Tibial nerve (tissue), 4 donors: ENCODE measurements at regions not wholly inside any gene's neighbourhood (a gene's known extent, or its start where the extent isn't known, plus 50 kb on each side); places are given as distances from the start of the nearest gene placed in this dataset.

Experiments used
- DNase-seq, 2 donors: peaks; one replicate each; pipeline ENCODE4 v3.0.0-alpha.2; 2019; ENCODE audit warnings: low spot score in 2 of 2
- H3K27ac ChIP-seq, 4 donors: fragments of 200-600 bp; sonication (generic) in 3 of 4; one replicate each; pipeline ENCODE4 v1.5.1; 2017 to 2019; ENCODE audit warnings: mild to moderate bottlenecking in 1 of 4
- H3K27me3 ChIP-seq, 2 donors: fragments of 200-600 bp; sonication (generic) in 1 of 2; one replicate each; pipeline versions ENCODE4 v1.5.1 to v1.6.0; 2017 to 2019
- H3K36me3 ChIP-seq, 3 donors: fragments of 200-600 bp; sonication (generic); one replicate each; pipeline ENCODE4 v1.5.1; 2018 to 2019
- H3K4me1 ChIP-seq, 4 donors: fragments of 200-600 bp; sonication (generic) in 3 of 4; one replicate each; pipeline ENCODE4 v1.5.1; 2017 to 2019
- H3K4me3 ChIP-seq, 4 donors: fragments of 200-600 bp; sonication (generic) in 3 of 4; one replicate each; pipeline ENCODE4 v1.5.1; 2017 to 2019; ENCODE audit warnings: mild to moderate bottlenecking in 1 of 4, moderate library complexity in 1 of 4
- H3K9me3 ChIP-seq, 4 donors: fragments of 200-600 bp; sonication (generic) in 3 of 4; one replicate each; pipeline ENCODE4 v1.5.1; 2017 to 2019
- EP300 ChIP-seq, 2 donors: sonication (generic); formaldehyde crosslinking; IDR thresholded peaks; one replicate each; pipeline ENCODE4 v1.6.1; 2017; ENCODE audit warnings: antibody characterized with exemption in 2 of 2, mild to moderate bottlenecking in 1 of 2
- POLR2A ChIP-seq, 2 donors: fragments of 450-650 bp; IDR thresholded peaks; one replicate each; pipeline ENCODE4 v1.6.1; 2017; ENCODE audit warnings: antibody characterized with exemption in 2 of 2, mild to moderate bottlenecking in 2 of 2, moderate library complexity in 2 of 2
- WGBS, 2 donors: methylation state at CpG; one replicate each; pipeline ENCODE4 v1.1.5; 2018; 5-methylcytosine and 5-hydroxymethylcytosine counted together
- TF ChIP-seq, protein P1 (sequence below), 5 experiments: fragments of 200-600 bp in 3 of 5; fragments of 450-650 bp in 2 of 5; sonication (generic) in 3 of 5; IDR thresholded peaks; one replicate each; pipeline ENCODE4 v1.5.1; 2016 to 2019; ENCODE audit warnings: antibody characterized with exemption in 5 of 5, mild to moderate bottlenecking in 3 of 5, moderate library complexity in 2 of 5

GRCh38 chr21:32184485-32184884 lies 94.4 kb downstream of the MIS18A start:
- Histone ChIP-seq H3K36me3 (no peaks in the 10 kb centered on the region), H3K9me3 (no peaks in the 10 kb centered on the region), H3K27me3 (no peaks in the 10 kb centered on the region), H3K4me3 (no peak overlapping the region), H3K27ac (no peak overlapping the region), H3K4me1 (no peaks in the 10 kb centered on the region)
- TF ChIP-seq EP300 (IDR thresholded peaks at IDR 0.05), result no peak
- TF ChIP-seq, protein P1, sequence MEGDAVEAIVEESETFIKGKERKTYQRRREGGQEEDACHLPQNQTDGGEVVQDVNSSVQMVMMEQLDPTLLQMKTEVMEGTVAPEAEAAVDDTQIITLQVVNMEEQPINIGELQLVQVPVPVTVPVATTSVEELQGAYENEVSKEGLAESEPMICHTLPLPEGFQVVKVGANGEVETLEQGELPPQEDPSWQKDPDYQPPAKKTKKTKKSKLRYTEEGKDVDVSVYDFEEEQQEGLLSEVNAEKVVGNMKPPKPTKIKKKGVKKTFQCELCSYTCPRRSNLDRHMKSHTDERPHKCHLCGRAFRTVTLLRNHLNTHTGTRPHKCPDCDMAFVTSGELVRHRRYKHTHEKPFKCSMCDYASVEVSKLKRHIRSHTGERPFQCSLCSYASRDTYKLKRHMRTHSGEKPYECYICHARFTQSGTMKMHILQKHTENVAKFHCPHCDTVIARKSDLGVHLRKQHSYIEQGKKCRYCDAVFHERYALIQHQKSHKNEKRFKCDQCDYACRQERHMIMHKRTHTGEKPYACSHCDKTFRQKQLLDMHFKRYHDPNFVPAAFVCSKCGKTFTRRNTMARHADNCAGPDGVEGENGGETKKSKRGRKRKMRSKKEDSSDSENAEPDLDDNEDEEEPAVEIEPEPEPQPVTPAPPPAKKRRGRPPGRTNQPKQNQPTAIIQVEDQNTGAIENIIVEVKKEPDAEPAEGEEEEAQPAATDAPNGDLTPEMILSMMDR (IDR thresholded peaks at IDR 0.05), result no peak
- no peak for TF ChIP-seq POLR2A (IDR thresholded peaks at IDR 0.05)
- no peak for DNase-seq
- 75 to 76% methylated on average over 7 of the region's 7 CpGs for WGBS, 2 donors

DNA sequence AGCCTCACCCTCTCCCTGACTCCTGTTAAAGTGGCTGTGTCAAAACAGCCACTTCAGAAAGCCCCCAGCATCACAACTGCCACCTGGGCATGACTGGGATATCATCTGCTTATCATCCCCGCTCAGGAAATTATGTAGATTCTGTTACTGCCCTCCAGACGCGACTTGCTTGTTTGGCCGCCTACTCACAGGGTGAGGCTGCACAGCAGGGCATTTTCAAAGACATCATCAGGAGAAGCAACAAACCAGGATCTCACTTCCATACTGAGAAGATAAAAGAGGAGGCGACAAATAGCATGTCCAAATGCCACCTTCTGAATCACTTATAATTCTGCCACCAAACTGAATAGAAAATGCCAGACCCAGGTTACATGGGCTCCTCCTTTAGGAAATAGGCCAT lies 94.8 kb downstream of the MIS18A start:
- TF ChIP-seq, protein P1 (IDR thresholded peaks at IDR 0.05), result no peak
- no peak for TF ChIP-seq EP300 (IDR thresholded peaks at IDR 0.05)
- no peak for TF ChIP-seq POLR2A (IDR thresholded peaks at IDR 0.05)
- no peaks in the 10 kb centered on the region for H3K27me3 ChIP-seq
- DNase-seq, result no peak
- no peaks in the 10 kb centered on the region for H3K36me3 ChIP-seq
- no peak overlapping the region for H3K4me3 ChIP-seq
- no peaks in the 10 kb centered on the region for H3K9me3 ChIP-seq
- no peak overlapping the region for H3K27ac ChIP-seq
- 68 to 79% methylated on average over 5 of the region's 5 CpGs for WGBS, 2 donors
- no peaks in the 10 kb centered on the region for H3K4me1 ChIP-seq

DNA sequence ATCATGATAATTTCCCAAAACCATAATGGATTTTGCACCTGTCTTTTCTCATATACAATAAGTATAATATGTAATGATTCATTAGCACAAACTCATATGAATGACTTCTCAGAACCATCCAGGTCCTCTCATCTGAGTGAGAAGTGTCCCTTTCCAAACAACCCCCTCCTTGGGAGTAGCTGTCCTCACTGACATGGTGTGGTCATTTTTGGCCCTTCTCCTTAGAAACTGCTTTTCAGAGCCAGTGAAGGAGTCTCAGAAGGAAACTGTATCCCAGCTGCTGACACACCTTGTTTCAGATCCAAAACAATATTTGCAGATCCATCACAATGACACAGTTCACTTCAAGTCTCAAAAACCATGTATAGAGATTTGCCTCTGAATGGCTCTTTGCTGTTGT lies 95.5 kb downstream of the MIS18A start:
- no peak overlapping the region for H3K27ac ChIP-seq
- TF ChIP-seq POLR2A (IDR thresholded peaks at IDR 0.05) (no peak), EP300 (IDR thresholded peaks at IDR 0.05) (no peak)
- TF ChIP-seq, protein P1 (IDR thresholded peaks at IDR 0.05), result no peak
- no peaks in the 10 kb centered on the region for H3K27me3 ChIP-seq
- no peak overlapping the region for H3K4me3 ChIP-seq
- H3K4me1 ChIP-seq, result no peaks in the 10 kb centered on the region
- no peaks in the 10 kb centered on the region for H3K36me3 ChIP-seq
- DNase-seq, result no peak
- H3K9me3 ChIP-seq, result no peaks in the 10 kb centered on the region

DNA sequence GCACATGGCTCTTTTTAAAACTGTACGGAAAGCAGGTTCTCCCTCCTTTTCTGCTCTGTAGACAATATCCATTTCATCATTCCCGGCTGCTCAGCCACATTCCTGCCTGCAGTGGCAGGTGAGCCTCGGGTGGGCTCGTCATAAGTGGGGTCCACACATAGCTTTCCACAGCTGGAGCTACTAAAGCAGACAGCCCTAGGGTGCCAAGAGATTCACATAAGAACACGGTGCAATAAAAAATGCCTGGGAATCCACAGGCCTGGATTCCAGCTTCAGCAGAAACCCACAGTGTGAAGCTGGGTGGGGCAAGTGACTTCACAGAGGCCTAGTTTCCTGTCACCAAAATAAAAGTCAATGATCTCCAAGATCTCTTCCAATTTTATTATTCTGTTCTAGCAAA lies 96.4 kb downstream of the MIS18A start:
- Histone ChIP-seq H3K9me3 (no peaks in the 10 kb centered on the region), H3K36me3 (no peaks in the 10 kb centered on the region), H3K4me1 (no peaks in the 10 kb centered on the region), H3K4me3 (no peak overlapping the region), H3K27me3 (no peaks in the 10 kb centered on the region), H3K27ac (no peak overlapping the region)
- no peak for DNase-seq
- TF ChIP-seq POLR2A (IDR thresholded peaks at IDR 0.05), result no peak
- TF ChIP-seq, protein P1 (IDR thresholded peaks at IDR 0.05), result no peak
- 75 to 86% methylated on average over 5 of the region's 5 CpGs for WGBS, 2 donors

- Histone ChIP-seq H3K27me3 (no peaks in the 10 kb centered on the region), H3K9me3 (no peaks in the 10 kb centered on the region), H3K4me3 (no peak overlapping the region), H3K27ac (no peak overlapping the region), H3K4me1 (no peaks in the 10 kb centered on the region), H3K36me3 (no peaks in the 10 kb centered on the region)
- 93 to 100% methylated on average over 1 of the region's 1 CpG for WGBS, 2 donors
- no peak for DNase-seq
- TF ChIP-seq POLR2A (IDR thresholded peaks at IDR 0.05) (no peak), EP300 (IDR thresholded peaks at IDR 0.05) (no peak)
- TF ChIP-seq, protein P1 (IDR thresholded peaks at IDR 0.05), result no peak
Measured at GRCh38 chr21:32181457-32181856, 97.4 kb downstream of the MIS18A start.
